ENCODE measurements at regions not wholly inside any gene's neighbourhood (a gene's known extent, or its start where the extent isn't known, plus 50 kb on each side); places are given as distances from the start of the nearest gene placed in this dataset.

- no peaks in the 10 kb centered on the region for H3K4me1 ChIP-seq
- no peak for TF ChIP-seq POLR2AphosphoS5 (IDR thresholded peaks at IDR 0.05)
- no peak for TF ChIP-seq POLR2A (IDR thresholded peaks at IDR 0.05)
- no peak for TF ChIP-seq CTCF (IDR thresholded peaks at IDR 0.05)
- TF ChIP-seq EP300 (IDR thresholded peaks at IDR 0.05): no peak
- no peaks in the 10 kb centered on the region for H3K9me3 ChIP-seq
- H3K36me3 ChIP-seq: no peaks in the 10 kb centered on the region
- H3K27ac ChIP-seq: no peak overlapping the region
- no peak overlapping the region for H3K4me3 ChIP-seq
- DNase-seq (ENCODE audit: low spot score in 2 of 2): no peak
- H3K27me3 ChIP-seq: no peaks in the 10 kb centered on the region
Measured at GRCh38 chr5:28788954-28789353, 1750.6 kb upstream of the CDH9 start.

GRCh38 chr5:28780083-28780692 lies 1741.8 kb upstream of the CDH9 start:
- Histone ChIP-seq H3K4me3 (no peak overlapping the region), H3K27me3 (no peaks in the 10 kb centered on the region), H3K9me3 (no peaks in the 10 kb centered on the region), H3K27ac (no peak overlapping the region), H3K36me3 (no peaks in the 10 kb centered on the region), H3K4me1 (no peaks in the 10 kb centered on the region)
- TF ChIP-seq POLR2A (IDR thresholded peaks at IDR 0.05) (no peak), EP300 (IDR thresholded peaks at IDR 0.05) (no peak), CTCF (IDR thresholded peaks at IDR 0.05) (no peak), POLR2AphosphoS5 (IDR thresholded peaks at IDR 0.05) (no peak)
- 97% methylated on average over 1 of the region's 1 CpG for WGBS
- no peak for DNase-seq (ENCODE audit: low spot score in 2 of 2)

- no peak overlapping the region for H3K27ac ChIP-seq
- no peaks in the 10 kb centered on the region for H3K9me3 ChIP-seq
- no peak overlapping the region for H3K4me3 ChIP-seq
- no peaks in the 10 kb centered on the region for H3K4me1 ChIP-seq
- no peaks in the 10 kb centered on the region for H3K27me3 ChIP-seq
- TF ChIP-seq POLR2AphosphoS5 (IDR thresholded peaks at IDR 0.05): no peak
- no peak for TF ChIP-seq CTCF (IDR thresholded peaks at IDR 0.05)
- TF ChIP-seq EP300 (IDR thresholded peaks at IDR 0.05): no peak
- no peak for TF ChIP-seq POLR2A (IDR thresholded peaks at IDR 0.05)
- DNase-seq (ENCODE audit: low spot score in 2 of 2): no peak
- H3K36me3 ChIP-seq: no peaks in the 10 kb centered on the region
Measured at GRCh38 chr5:28779161-28779754, 1740.9 kb upstream of the CDH9 start.

- TF ChIP-seq CTCF (IDR thresholded peaks at IDR 0.05) (no peak), POLR2AphosphoS5 (IDR thresholded peaks at IDR 0.05) (no peak), EP300 (IDR thresholded peaks at IDR 0.05) (no peak), POLR2A (IDR thresholded peaks at IDR 0.05) (no peak)
- Histone ChIP-seq H3K27me3 (no peaks in the 10 kb centered on the region), H3K4me1 (no peaks in the 10 kb centered on the region), H3K27ac (no peak overlapping the region), H3K4me3 (no peak overlapping the region), H3K36me3 (no peaks in the 10 kb centered on the region), H3K9me3 (no peaks in the 10 kb centered on the region)
- WGBS: 84% methylated on average over 4 of the region's 4 CpGs
- no peak for DNase-seq (ENCODE audit: low spot score in 2 of 2)
Measured at GRCh38 chr5:28770307-28770706, 1731.9 kb upstream of the CDH9 start.

- 12% methylated on average over 2 of the region's 2 CpGs for WGBS
- Histone ChIP-seq H3K4me1 (no peaks in the 10 kb centered on the region), H3K36me3 (no peaks in the 10 kb centered on the region), H3K9me3 (no peaks in the 10 kb centered on the region), H3K27ac (no peak overlapping the region), H3K27me3 (no peaks in the 10 kb centered on the region), H3K4me3 (no peak overlapping the region)
- no peak for DNase-seq (ENCODE audit: low spot score in 2 of 2)
- TF ChIP-seq POLR2A (IDR thresholded peaks at IDR 0.05) (no peak), POLR2AphosphoS5 (IDR thresholded peaks at IDR 0.05) (no peak)
Measured at GRCh38 chr5:28766565-28767158, 1728.3 kb upstream of the CDH9 start.
